MM.1S (cell line): ENCODE measurements at regions not wholly inside any gene's neighbourhood (a gene's known extent, or its start where the extent isn't known, plus 50 kb on each side); places are given as distances from the start of the nearest gene placed in this dataset.
"Not testable (repeated sequence)": the region's sequence is repeated elsewhere in the genome, so short reads cannot be mapped to it uniquely, and the experiment has no call there.

ENCODE experiments used
- DNase-seq: peaks from one replicate; pipeline ENCODE4 v3.0.0-alpha.2; 2015
- H2AFZ ChIP-seq: fragments of 300-600 bp; sonication (generic); 2 replicates; pipeline ENCODE4 v1.6.0; 2016; ENCODE audit warnings: antibody characterized with exemption, low read length
- H3F3A ChIP-seq: fragments of 300-600 bp; sonication (generic); 2 replicates; pipeline ENCODE4 v1.6.1; 2016; ENCODE audit warnings: mild to moderate bottlenecking, antibody characterized with exemption, low read length, moderate library complexity, mixed read lengths; ENCODE audit not compliant: insufficient read depth
- H3K27ac ChIP-seq: fragments of 300-600 bp; sonication (generic); 2 replicates; pipeline ENCODE4 v1.5.1; 2016; ENCODE audit warnings: mild to moderate bottlenecking, low read length
- H3K27me3 ChIP-seq: fragments of 300-600 bp; sonication (generic); replicated peaks from 2 replicates; pipeline ENCODE4 v1.6.0; 2016; ENCODE audit warnings: low read length; ENCODE audit not compliant: insufficient read depth
- H3K36me3 ChIP-seq: fragments of 300-600 bp; sonication (generic); replicated peaks from 2 replicates; pipeline ENCODE4 v1.6.1; 2016; ENCODE audit warnings: mild to moderate bottlenecking, low read length, mixed read lengths; ENCODE audit not compliant: insufficient read depth
- H3K4me1 ChIP-seq: fragments of 300-600 bp; sonication (generic); 2 replicates; pipeline ENCODE4 v1.6.1; 2016; ENCODE audit warnings: low read length, mixed read lengths
- H3K4me2 ChIP-seq: fragments of 300-600 bp; sonication (generic); 2 replicates; pipeline ENCODE4 v1.6.0; 2016; ENCODE audit warnings: low read depth, low read length
- H3K4me3 ChIP-seq: fragments of 300-600 bp; sonication (generic); 2 replicates; pipeline ENCODE4 v1.5.1; 2016; ENCODE audit warnings: low read length, mixed read lengths
- H3K79me2 ChIP-seq: fragments of 300-600 bp; sonication (generic); 2 replicates; pipeline ENCODE4 v1.6.1; 2016; ENCODE audit warnings: mixed run types, low read length, mixed read lengths
- H3K9ac ChIP-seq: fragments of 300-600 bp; sonication (generic); 2 replicates; pipeline ENCODE4 v1.6.1; 2016; ENCODE audit warnings: low read length, mixed read lengths
- H3K9me2 ChIP-seq: fragments of 300-600 bp; sonication (generic); replicated peaks from 2 replicates; pipeline ENCODE4 v1.6.1; 2016; ENCODE audit warnings: mild to moderate bottlenecking, low read length, mixed read lengths; ENCODE audit not compliant: insufficient read depth
- H3K9me3 ChIP-seq: fragments of 300-600 bp; sonication (generic); replicated peaks from 2 replicates; pipeline ENCODE4 v1.6.1; 2016; ENCODE audit warnings: mild to moderate bottlenecking, low read length, mixed read lengths; ENCODE audit not compliant: insufficient read depth
- H4K20me1 ChIP-seq: fragments of 300-600 bp; sonication (generic); 2 replicates; pipeline ENCODE4 v1.6.1; 2016; ENCODE audit warnings: mild to moderate bottlenecking, low read length, moderate library complexity, mixed read lengths; ENCODE audit not compliant: insufficient read depth
- CTCF ChIP-seq: fragments of 300-600 bp; sonication (generic); IDR thresholded peaks from 2 replicates; pipeline ENCODE4 v1.5.1; 2016; ENCODE audit warnings: antibody characterized with exemption, low read length, mixed read lengths
- EZH2 ChIP-seq: fragments of 300-600 bp; sonication (generic); optimal IDR thresholded peaks from 2 replicates; pipeline ENCODE3; 2017; ENCODE audit warnings: low read depth, mild to moderate bottlenecking, antibody characterized with exemption, low read length, mixed read lengths
- EZH2phosphoT487 ChIP-seq: fragments of 300-600 bp; sonication (generic); IDR thresholded peaks from 2 replicates; pipeline ENCODE4 v1.6.1; 2018; ENCODE audit warnings: antibody characterized with exemption, low read length

GRCh38 chr4:163245044-163245728 is 78.5 kb upstream of the NAF1 start:
- no peak for DNase-seq
- no peak overlapping the region for H3K9ac ChIP-seq

GRCh38 chr4:163243297-163243981 is 76.7 kb upstream of the NAF1 start:
- no peak overlapping the region; the same call in 1 of the 2 replicates for H3K4me2 ChIP-seq
- TF ChIP-seq EZH2 (no peak), CTCF (no peak), EZH2phosphoT487 (no peak)

More at GRCh38 chr4:163245044-163245728, 78.5 kb upstream of the NAF1 start:
- Histone ChIP-seq H3K9me3 (no peaks in the 10 kb centered on the region), H3K9me2 (no peaks in the 10 kb centered on the region), H3K27ac (no peak overlapping the region), H2AFZ (no peak overlapping the region), H3F3A (0 out of 2 replicates have a peak, but pooled peaks cover 5% of the 10 kb centered on the region), H3K4me1 (peaks cover 17% of the 10 kb centered on the region), H3K36me3 (no peaks in the 10 kb centered on the region), H4K20me1 (no peaks in the 10 kb centered on the region), H3K4me3 (no peak overlapping the region), H3K4me2 (no peak overlapping the region), H3K27me3 (no peaks in the 10 kb centered on the region), H3K79me2 (no peaks in the 10 kb centered on the region)
- TF ChIP-seq EZH2 (no peak), CTCF (no peak), EZH2phosphoT487 (no peak)

GRCh38 chr4:163237856-163238255 is 71.2 kb upstream of the NAF1 start:
- peak; percentile 41 for DNase-seq
- Histone ChIP-seq H3F3A (no peaks in the 10 kb centered on the region), H3K79me2 (no peaks in the 10 kb centered on the region), H4K20me1 (no peaks in the 10 kb centered on the region), H3K27ac (no peak overlapping the region), H3K27me3 (no peaks in the 10 kb centered on the region), H3K4me2 (no peak overlapping the region), H3K4me1 (no peaks in the 10 kb centered on the region), H3K9ac (no peak overlapping the region), H3K4me3 (no peak overlapping the region), H3K9me3 (no peaks in the 10 kb centered on the region), H3K9me2 (no peaks in the 10 kb centered on the region), H3K36me3 (no peaks in the 10 kb centered on the region), H2AFZ (no peak overlapping the region)
- TF ChIP-seq EZH2 (no peak), EZH2phosphoT487 (no peak), CTCF (no peak)

More at GRCh38 chr4:163243297-163243981, 76.7 kb upstream of the NAF1 start:
- no peak overlapping the region for H3K9ac ChIP-seq
- H3K79me2 ChIP-seq, result no peaks in the 10 kb centered on the region
- H3K27ac ChIP-seq, result no peak overlapping the region
- H4K20me1 ChIP-seq, result no peaks in the 10 kb centered on the region
- no peaks in the 10 kb centered on the region for H3K27me3 ChIP-seq
- no peak for DNase-seq
- peaks cover 17% of the 10 kb centered on the region for H3K4me1 ChIP-seq
- H3K9me2 ChIP-seq, result no peaks in the 10 kb centered on the region
- no peak overlapping the region for H2AFZ ChIP-seq
- 0 out of 2 replicates have a peak, but pooled peaks cover 5% of the 10 kb centered on the region for H3F3A ChIP-seq
- no peaks in the 10 kb centered on the region for H3K36me3 ChIP-seq
- no peaks in the 10 kb centered on the region for H3K9me3 ChIP-seq
- H3K4me3 ChIP-seq, result no peak overlapping the region

- H3F3A ChIP-seq, H3K36me3 ChIP-seq, H3K9me3 ChIP-seq, H3K9me2 ChIP-seq, H3K4me1 ChIP-seq, H3K4me3 ChIP-seq, H3K4me2 ChIP-seq, H4K20me1 ChIP-seq, H3K79me2 ChIP-seq, H2AFZ ChIP-seq, H3K9ac ChIP-seq, H3K27ac ChIP-seq, H3K27me3 ChIP-seq, DNase-seq: not testable (repeated sequence)
Measured at GRCh38 chr4:163236389-163236788, 69.7 kb upstream of the NAF1 start.
